ENCODE measurements at regions not wholly inside any gene's neighbourhood (a gene's known extent, or its start where the extent isn't known, plus 50 kb on each side); places are given as distances from the start of the nearest gene placed in this dataset.

DNA sequence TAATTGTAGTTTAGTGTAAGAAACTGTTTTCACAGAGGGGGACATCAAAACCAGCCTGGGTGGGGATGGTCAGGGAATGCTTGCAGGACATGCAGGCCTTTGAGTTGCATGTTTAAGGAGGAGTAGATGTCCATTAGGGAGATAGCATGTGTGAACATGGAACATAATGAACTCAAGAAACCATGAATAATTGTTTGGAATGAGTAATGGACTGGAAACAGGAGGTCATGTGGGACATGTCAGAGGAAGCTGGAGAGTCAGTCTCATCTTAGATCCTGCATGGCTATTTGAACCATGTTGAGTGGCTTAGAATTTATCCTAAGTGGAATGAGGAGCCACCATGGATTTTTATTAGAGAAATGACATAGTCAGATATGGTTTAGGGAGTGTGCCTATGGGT lies 86.4 kb downstream of the RPE65 start:
- Histone ChIP-seq H3K4me2 (ENCODE audit: low read depth, low read length) (no peak overlapping the region), H3K79me2 (ENCODE audit: insufficient read depth, low read length) (no peaks in the 10 kb centered on the region), H3K4me3 (replicated peaks in 1 of 3; ENCODE audit: insufficient read depth in 1 of 3, low read depth in 2 of 3, low read length in 3 of 3) (no peak overlapping the region), H3K27ac (ENCODE audit: extremely low read length, insufficient read depth, low read length) (no peak overlapping the region), H3K9ac (ENCODE audit: insufficient read depth, low read depth, low read length) (no peak overlapping the region), H2AFZ (ENCODE audit: low read length) (no peak overlapping the region), H3K27me3 (ENCODE audit: control insufficient read depth in 1 of 2, insufficient read depth in 2 of 2, low read length in 2 of 2) (no peaks in the 10 kb centered on the region), H4K20me1 (ENCODE audit: insufficient read depth, low read length) (no peaks in the 10 kb centered on the region), H3K36me3 (replicated peaks in 1 of 2; ENCODE audit: control insufficient read depth in 1 of 2, insufficient read depth in 2 of 2, low read length in 2 of 2) (no peaks in the 10 kb centered on the region), H3K9me3 (ENCODE audit: low read length) (no peaks in the 10 kb centered on the region), H3K4me1 (ENCODE audit: insufficient read depth, low read length) (no peaks in the 10 kb centered on the region)
- ATAC-seq (no peak), DNase-seq (ENCODE audit: low spot score) (no peak), FAIRE-seq (no peak)
- intact Hi-C loops (cut with micrococcal nuclease; ENCODE audit: unreplicated experiment) = no loop called here
- ChIA-PET POLR2A (no interaction called here), CTCF (ENCODE audit: low intra/inter-chr PET ratio, low total read pairs) (no interaction called here)
- TF ChIP-seq IRF1 (CRISPR knock-in tag; IDR thresholded peaks at IDR 0.05; ENCODE audit: low read depth) = no peak
- TF ChIP-seq SOX13 (IDR thresholded peaks at IDR 0.05) = no peak
- no peak for TF ChIP-seq SOX13 (CRISPR knock-in tag; conservative IDR thresholded peaks at IDR 0.05 in 1 of 2, IDR thresholded peaks at IDR 0.05 in 1 of 2)
- TF ChIP-seq CENPT (CRISPR knock-in tag; IDR thresholded peaks at IDR 0.05; ENCODE audit: low read depth) = no peak
- no peak for TF ChIP-seq ZNF574 (CRISPR knock-in tag; IDR thresholded peaks at IDR 0.05)
- TF ChIP-seq POLR2AphosphoS5 (IDR thresholded peaks at IDR 0.05; ENCODE audit: low read depth, low read length) = no peak
- TF ChIP-seq BRD4 (CRISPR knock-in tag; IDR thresholded peaks at IDR 0.05) = no peak
- no peak for TF ChIP-seq ETV5 (CRISPR knock-in tag; IDR thresholded peaks at IDR 0.05; ENCODE audit: borderline replicate concordance)
- TF ChIP-seq EP300 (IDR thresholded peaks at IDR 0.05; ENCODE audit: low read depth in 2 of 2, low read length in 2 of 2) = no peak
- TF ChIP-seq EP300 (CRISPR knock-in tag; IDR thresholded peaks at IDR 0.05; ENCODE audit: borderline replicate concordance) = no peak
- no peak for TF ChIP-seq MATR3 (CRISPR knock-in tag; IDR thresholded peaks at IDR 0.05)
- no peak for TF ChIP-seq REL (CRISPR knock-in tag; conservative IDR thresholded peaks at IDR 0.05)
- TF ChIP-seq KAT8 (CRISPR knock-in tag; IDR thresholded peaks at IDR 0.05) = no peak
- no peak for TF ChIP-seq EZH2 (conservative IDR thresholded peaks at IDR 0.05; ENCODE audit: low read depth, low read length)
- TF ChIP-seq ZNF3 (CRISPR knock-in tag; IDR thresholded peaks at IDR 0.05) = no peak
- TF ChIP-seq, protein P1, sequence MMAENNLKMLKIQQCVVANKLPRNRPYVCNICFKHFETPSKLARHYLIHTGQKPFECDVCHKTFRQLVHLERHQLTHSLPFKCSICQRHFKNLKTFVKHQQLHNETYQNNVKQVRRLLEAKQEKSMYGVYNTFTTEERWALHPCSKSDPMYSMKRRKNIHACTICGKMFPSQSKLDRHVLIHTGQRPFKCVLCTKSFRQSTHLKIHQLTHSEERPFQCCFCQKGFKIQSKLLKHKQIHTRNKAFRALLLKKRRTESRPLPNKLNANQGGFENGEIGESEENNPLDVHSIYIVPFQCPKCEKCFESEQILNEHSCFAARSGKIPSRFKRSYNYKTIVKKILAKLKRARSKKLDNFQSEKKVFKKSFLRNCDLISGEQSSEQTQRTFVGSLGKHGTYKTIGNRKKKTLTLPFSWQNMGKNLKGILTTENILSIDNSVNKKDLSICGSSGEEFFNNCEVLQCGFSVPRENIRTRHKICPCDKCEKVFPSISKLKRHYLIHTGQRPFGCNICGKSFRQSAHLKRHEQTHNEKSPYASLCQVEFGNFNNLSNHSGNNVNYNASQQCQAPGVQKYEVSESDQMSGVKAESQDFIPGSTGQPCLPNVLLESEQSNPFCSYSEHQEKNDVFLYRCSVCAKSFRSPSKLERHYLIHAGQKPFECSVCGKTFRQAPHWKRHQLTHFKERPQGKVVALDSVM (CRISPR knock-in tag; IDR thresholded peaks at IDR 0.05) = no peak
- no peak for TF ChIP-seq FOXO1 (CRISPR knock-in tag; IDR thresholded peaks at IDR 0.05)
- no peak for TF ChIP-seq TEAD2 (CRISPR knock-in tag; IDR thresholded peaks at IDR 0.05)
- TF ChIP-seq, protein P2, sequence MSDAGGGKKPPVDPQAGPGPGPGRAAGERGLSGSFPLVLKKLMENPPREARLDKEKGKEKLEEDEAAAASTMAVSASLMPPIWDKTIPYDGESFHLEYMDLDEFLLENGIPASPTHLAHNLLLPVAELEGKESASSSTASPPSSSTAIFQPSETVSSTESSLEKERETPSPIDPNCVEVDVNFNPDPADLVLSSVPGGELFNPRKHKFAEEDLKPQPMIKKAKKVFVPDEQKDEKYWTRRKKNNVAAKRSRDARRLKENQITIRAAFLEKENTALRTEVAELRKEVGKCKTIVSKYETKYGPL (CRISPR knock-in tag; IDR thresholded peaks at IDR 0.05) = no peak
- in situ Hi-C loops (cut with HindIII; ENCODE audit: extremely low pct_ligation_motif_present, low pct_unique_long_range_greater_than_20kb) = no loop called here
- no TSS peak for BruUV-seq (replicated peaks)
